ENCODE measurements at regions not wholly inside any gene's neighbourhood (a gene's known extent, or its start where the extent isn't known, plus 50 kb on each side); places are given as distances from the start of the nearest gene placed in this dataset.
"Not testable (repeated sequence)": the region's sequence is repeated elsewhere in the genome, so short reads cannot be mapped to it uniquely, and the experiment has no call there.

DNA sequence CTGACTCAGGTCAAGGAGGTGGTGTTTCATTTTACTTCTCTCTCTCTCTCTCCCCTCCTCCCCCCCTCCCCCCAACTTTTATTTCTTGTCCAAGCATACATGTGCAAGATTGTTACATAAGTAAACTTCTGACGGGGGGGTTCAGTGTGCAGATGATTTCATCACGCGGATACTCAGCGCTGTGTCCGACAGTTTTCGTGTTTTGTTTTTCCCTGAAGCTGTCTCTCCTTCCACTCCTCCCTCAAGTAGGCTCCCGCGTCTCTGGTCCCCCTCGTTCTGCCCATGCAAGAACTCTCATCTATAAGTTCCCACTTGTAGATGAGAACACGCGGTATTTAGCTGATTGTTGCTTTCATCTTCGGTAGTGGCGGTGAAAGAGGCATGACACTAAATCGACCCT is 111.0 kb upstream of the ANKRD30BL start:
- DNase-seq (ENCODE audit: low spot score): no peak

GRCh38 chr2:132273585-132273984 is 111.8 kb upstream of the ANKRD30BL start:
- DNase-seq (ENCODE audit: low spot score): not testable (repeated sequence)

- no peak for DNase-seq (ENCODE audit: low spot score)
Observed at GRCh38 chr2:132274000-132274399, 112.2 kb upstream of the ANKRD30BL start.

DNA sequence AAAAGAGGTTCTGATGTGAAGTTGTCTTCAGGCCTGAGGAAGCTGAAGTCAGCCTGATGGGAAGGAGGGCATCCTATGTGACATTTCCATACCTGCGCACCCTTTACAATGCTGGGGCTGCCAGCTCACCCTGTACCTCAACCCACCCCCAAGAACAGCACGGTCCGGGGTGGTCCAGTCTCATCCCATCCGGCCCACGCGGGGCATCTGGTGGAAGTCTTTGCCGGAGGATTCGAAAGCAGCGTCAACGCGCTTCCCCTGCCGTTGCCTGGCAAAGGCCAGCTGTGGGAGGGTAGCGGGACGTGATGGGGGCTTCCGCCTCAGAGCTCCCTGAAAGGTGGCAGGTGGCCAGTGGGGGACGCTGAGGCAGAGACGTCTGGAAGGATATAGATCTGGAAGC is 113.6 kb upstream of the ANKRD30BL start:
- no peak for DNase-seq (ENCODE audit: low spot score)

GRCh38 chr2:132276571-132276981 is 114.8 kb upstream of the ANKRD30BL start:
- no peak for DNase-seq (ENCODE audit: low spot score)

GRCh38 chr2:132278267-132278666 is 116.5 kb upstream of the ANKRD30BL start:
- no peak for DNase-seq (ENCODE audit: low spot score)

DNA sequence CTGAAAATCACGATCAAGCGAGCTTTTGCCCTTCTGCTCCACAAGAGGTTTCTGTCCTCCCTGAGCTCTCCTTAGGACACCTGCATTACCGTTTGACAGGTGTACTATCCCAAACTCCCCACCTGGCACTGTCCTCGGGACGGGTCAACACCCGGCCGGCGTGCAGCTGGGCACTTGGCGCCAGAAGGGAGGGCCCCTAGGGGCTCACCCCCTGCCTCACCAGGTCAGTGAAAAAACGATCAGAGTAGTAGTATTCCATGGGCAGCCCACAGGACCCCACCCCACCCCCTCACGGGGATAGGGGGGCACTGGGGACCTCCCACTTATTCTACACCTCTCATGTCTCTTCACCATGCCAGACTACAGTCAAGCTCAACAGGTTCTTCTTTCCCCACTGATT is 117.6 kb upstream of the ANKRD30BL start:
- DNase-seq (ENCODE audit: low spot score): no peak

DNA sequence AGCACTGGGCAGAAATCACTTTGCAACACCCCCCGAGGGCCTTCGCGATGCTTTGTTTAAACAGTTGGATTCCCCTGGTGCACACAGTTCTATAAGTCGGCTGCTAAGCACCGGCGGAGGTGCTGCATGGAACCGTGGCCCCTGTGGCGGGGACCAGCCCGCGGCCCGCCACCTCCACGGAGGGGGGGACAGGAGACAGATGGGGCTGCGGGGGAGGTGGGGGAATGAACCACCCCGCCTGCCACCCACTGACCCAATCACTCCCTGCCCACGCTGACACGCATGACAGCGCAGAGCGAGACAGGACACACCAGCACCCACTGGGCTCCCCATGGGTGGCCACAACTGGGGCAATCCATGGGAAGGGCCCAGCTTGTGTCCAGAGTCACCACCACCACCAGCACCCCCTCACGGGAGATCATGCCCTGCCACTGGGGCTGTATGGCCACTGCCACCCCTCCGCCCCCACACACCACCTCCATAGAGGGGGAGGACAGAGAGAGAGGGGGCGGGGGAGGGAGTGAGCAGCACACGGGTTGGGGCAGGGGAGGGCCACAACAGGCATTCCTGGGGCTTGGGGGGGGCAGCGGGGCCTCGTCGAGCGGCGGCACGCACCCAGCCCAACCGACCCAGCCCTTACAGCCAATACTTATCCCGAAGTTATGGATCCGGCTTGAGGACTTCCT is 118.3 kb upstream of the ANKRD30BL start:
- no peak for DNase-seq (ENCODE audit: low spot score)

- no peak for DNase-seq (ENCODE audit: low spot score)
Observed at GRCh38 chr2:132280912-132281311, 119.2 kb upstream of the ANKRD30BL start.

DNA sequence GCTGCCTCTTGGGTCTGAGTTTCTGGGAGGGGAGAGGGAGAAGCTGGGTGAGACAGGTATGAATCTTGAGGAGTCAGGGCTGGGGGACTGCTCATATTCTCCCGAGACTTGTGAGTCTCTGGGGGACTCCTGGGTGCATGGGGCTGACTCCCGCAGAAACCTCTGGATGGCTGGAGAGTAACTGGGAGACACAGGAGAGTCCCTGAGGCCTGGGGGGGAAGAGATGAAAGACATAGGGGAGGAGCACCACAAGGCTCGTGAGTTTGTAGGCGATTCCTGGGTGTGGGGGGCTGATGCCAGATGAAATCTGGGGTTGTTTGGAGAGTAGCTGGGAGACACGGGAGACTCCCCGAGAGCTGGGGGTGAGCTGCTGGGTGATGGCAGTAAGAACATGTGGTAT is 120.4 kb upstream of the ANKRD30BL start:
- not testable (repeated sequence) for DNase-seq (ENCODE audit: low spot score)

- no peak for DNase-seq (ENCODE audit: low spot score)
Observed at GRCh38 chr2:132282911-132283310, 121.2 kb upstream of the ANKRD30BL start.

DNA sequence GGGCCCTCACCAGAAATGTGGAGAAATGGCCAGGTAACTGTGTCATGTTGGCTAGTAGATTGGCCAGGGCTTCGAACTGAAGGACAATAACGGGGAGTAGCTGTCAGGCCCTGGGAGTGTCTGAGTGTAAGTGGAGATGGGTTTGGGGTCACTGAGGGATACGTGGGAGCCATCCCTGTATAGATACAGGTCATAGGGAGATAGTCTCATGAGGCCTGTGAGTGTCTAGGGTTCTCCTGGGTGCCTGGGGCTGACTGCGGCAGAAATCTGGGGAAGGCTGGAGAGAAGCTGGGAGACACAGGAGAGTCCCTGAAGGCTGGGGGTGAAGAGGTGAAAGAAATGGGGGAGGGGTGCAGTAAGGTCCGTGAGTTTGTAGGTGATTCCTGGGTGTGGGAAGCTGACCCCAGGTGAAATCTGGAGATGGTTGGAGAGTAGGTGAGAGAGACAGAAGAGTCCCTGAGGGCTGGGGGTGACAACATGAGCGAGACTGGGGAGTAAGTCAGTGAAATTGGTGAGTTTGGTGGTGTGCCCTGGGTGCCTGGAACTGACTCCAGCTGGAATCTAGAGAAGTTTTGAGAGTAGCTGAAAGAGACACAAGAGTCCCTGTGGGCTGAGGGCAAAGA is 124.6 kb upstream of the ANKRD30BL start:
- DNase-seq (ENCODE audit: low spot score): not testable (repeated sequence)

GRCh38 chr2:132287910-132288309 is 126.2 kb upstream of the ANKRD30BL start:
- DNase-seq (ENCODE audit: low spot score): not testable (repeated sequence)

DNA sequence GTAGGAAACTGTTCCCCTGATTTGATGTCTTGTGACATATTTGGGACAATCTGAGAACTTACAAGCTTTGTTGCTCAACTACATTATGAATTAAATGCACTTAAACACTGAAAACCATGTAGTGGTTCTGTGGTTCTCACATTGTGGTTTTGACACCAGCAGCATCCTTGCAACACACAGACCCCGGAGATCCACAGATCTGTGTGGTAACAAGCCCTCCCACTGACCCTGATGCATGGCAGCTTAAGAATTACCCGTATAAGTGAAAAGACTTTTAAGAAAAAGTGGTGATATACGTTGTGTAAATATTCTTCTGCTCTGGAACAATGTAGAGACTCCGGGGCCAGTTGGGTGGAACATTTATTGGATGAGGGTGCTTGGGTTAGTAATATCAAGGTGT is 127.4 kb upstream of the ANKRD30BL start:
- not testable (repeated sequence) for DNase-seq (ENCODE audit: low spot score)

GRCh38 chr2:132289812-132290211 is 126.8 kb upstream of the GPR39 start:
- DNase-seq (ENCODE audit: low spot score): not testable (repeated sequence)

DNA sequence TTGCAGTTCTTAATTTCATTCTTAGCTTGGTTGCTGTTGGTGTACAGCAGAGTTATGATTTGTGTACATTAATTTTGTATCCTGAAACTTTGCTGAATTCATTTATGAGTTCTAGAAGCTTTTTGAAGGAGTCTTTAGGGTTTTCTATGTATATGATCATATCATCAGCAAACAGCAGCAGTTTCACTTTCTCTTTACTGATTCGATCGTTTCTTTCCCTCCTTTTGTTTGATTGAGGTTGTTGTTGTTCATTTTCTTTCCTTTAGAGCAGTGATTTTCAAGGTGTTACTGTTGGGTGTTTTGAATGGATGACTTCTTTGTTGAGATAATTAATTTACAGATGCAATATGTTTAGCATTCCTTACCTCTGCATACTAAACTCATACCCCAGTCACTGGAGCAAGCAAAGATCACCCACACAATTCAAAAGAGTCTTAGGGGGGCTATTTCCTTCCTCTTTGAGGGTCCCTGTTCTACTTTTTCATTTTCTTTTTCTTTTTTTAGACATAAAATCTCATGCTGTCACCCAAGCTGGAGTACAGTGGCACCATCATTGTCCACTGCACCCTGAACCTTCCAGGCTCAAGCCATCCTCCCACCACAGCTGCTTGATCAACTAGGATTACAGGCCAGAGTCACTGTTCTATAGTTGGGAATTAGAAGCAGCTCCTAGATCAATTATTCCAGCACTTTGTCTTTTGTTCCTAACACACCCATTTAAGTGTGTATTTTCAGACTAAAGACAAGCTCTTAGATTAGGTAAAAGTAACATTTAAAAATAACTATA is 115.8 kb upstream of the GPR39 start:
- DNase-seq (ENCODE audit: low spot score): not testable (repeated sequence)

DNA sequence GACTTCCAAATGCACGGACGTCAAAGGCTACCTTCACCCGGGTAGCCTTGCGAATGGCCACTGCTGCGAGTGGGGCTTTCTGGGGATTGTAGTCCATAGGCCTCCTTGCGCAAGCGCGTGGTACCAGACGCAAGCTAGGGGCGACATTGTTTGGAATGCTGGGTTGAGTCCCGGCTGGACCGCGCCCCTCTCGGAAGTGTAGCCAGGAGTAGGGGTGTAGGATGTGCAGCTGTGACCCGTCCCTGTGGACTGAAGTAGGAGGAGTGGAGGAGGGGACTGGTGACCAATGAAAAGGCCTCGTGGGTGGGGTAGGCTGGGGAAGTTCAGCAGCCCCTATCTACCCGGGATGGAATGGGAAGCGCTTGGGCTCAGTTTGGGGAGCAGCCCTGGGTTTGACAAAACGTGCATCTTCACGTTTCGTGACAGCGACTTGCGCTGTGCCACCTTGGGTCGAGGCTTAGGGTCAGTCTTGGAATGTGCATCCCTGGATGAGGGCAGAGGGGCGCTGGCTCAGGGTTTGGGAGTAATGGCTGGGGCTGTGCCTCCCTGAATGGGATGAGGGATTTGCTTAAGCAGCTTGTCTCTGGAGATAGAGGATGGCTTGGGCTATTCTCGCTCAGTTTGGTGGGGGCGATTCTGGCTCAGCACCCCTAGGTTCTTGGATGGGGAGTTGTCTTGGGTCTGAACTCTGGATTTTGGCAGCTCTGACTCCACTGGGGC is 111.8 kb upstream of the GPR39 start:
- not testable (repeated sequence) for DNase-seq (ENCODE audit: low spot score)

- DNase-seq (ENCODE audit: low spot score): not testable (repeated sequence)
Observed at GRCh38 chr2:132307613-132308198, 108.9 kb upstream of the GPR39 start.

GRCh38 chr2:132309203-132309602 is 107.4 kb upstream of the GPR39 start:
- not testable (repeated sequence) for DNase-seq (ENCODE audit: low spot score)

- not testable (repeated sequence) for DNase-seq (ENCODE audit: low spot score)
Observed at GRCh38 chr2:132315546-132315945, 101.1 kb upstream of the GPR39 start.

DNA sequence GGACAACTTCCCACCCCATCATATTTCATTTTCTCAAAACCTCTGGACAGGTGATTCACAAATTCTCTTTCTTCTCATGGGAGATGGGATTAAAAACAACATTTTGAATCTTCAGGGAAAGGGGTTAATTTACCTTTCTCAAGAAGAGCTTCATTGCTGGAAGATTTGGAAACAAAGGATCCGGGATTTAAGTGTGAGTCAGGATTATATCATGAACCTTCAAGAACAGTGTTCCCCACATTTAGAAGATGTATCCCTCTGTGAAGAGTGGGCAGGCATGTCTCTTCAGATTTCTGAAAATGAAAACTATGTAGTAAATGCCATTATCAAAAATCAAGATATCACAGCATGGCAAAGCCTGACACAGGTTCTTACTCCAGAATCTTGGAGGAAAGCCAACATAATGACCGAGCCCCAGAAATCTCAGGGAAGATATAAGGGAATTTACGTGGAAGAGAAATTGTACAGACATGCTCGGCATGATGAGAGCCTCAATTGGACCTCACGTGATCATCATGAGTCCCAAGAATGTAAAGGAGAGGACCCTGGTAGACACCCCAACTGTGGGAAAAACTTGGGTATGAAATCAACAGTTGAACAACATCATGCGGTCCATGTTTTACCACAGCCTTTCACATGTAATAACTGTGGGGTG is 99.5 kb upstream of the GPR39 start:
- DNase-seq (ENCODE audit: low spot score): not testable (repeated sequence)
